ENCODE measurements at regions not wholly inside any gene's neighbourhood (a gene's known extent, or its start where the extent isn't known, plus 50 kb on each side); places are given as distances from the start of the nearest gene placed in this dataset.

DNA sequence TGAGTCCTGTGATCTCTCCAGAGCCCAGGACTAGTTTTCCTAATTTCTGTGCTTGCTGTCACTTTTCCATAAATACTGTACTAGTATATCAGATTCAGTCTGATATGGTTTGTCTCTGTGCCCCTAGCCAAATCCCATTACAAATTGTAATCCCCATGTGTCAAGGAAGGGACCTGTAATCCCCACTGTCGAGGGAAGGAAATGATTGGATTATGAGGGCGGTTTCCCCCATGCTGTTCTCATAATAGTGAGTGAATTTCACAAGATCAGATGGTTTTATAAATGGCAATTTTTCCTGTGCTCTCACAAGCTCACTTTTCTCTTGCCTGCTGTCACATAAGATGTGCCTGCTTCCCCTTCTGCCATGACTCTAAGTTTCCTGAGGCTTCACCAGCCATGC, 54.8 kb upstream of the IFRD1 start:
- no peaks in the 10 kb centered on the region for H3K27me3 Mint-ChIP-seq
- no peak overlapping the region for H3K4me3 Mint-ChIP-seq
- no peak overlapping the region for H3K27ac Mint-ChIP-seq

DNA sequence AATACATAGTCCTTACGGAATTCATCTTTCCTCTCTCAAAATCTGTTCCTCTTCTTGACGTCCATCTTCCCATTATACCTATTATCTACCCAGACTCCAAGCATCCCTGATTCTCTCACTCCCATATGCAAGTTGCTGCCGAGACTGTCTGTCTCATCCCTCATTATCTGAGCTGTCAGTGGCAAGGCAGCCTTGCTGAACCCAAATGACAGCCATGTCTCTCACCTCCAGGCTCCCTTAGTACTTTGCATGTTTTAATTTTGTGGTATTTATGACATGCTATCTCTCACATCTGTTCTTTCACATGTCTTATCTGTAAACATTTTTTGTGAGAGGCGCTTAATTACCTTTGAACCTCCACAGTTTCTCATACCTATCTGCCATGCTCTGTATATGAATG, 54.4 kb upstream of the IFRD1 start:
- H3K9me3 Mint-ChIP-seq (ENCODE audit: low read depth): no peaks in the 10 kb centered on the region

More for the DNA sequence above, 54.8 kb upstream of the IFRD1 start:
- H3K9me3 Mint-ChIP-seq (ENCODE audit: low read depth): no peaks in the 10 kb centered on the region
- peaks cover 22% of the 10 kb centered on the region for H3K4me1 Mint-ChIP-seq (ENCODE audit: low read depth)
- no peaks in the 10 kb centered on the region for H3K36me3 Mint-ChIP-seq

DNA sequence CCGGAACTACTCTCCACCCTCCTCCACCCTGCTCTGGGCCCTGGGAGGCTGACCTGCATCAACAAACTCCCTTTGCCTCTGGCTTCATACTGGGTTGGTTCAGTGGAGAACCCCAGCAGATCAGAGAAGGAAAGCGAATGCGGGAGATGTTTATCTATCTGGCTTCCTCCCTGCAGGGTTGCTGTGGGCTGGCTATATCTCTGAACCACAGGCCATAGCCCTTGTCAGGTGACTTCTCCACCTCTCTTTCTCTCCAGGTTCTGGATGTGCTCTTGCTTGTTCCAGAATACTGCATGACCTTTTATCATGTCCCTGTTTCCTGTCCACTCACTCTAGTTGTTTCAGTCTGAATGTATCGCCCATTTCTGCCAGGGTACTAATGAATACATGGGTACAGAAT, 51.7 kb upstream of the IFRD1 start:
- Mint-ChIP-seq H3K4me1 (ENCODE audit: low read depth) (peaks cover 13% of the 10 kb centered on the region), H3K27ac (peak overlapping the region; percentile 36), H3K27me3 (peaks cover 1% of the 10 kb centered on the region), H3K9me3 (ENCODE audit: low read depth) (no peaks in the 10 kb centered on the region), H3K36me3 (no peaks in the 10 kb centered on the region), H3K4me3 (no peak overlapping the region)

More for the DNA sequence above, 54.4 kb upstream of the IFRD1 start:
- Mint-ChIP-seq H3K36me3 (no peaks in the 10 kb centered on the region), H3K27ac (no peak overlapping the region), H3K4me1 (ENCODE audit: low read depth) (peaks cover 22% of the 10 kb centered on the region), H3K27me3 (no peaks in the 10 kb centered on the region), H3K4me3 (no peak overlapping the region)

DNA sequence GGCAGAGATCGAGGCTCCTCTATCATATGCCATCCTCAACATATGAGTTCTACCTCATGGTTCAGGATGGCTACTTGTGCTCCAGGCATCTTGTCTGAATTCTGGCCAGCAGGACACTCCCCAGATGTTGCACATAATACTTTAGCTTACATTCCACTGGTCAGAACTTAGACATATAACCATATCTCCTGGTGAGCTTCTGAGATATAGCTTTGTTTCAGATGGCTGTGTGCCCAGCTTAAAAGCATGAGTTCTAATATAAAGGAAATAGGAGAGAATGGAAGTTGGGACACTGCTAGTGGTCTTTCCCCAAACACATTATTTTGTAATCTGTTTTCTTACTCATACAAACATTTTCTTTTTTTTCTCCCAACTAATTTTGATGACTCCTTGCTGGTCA, 50.8 kb upstream of the IFRD1 start:
- H3K36me3 Mint-ChIP-seq: no peaks in the 10 kb centered on the region
- H3K9me3 Mint-ChIP-seq (ENCODE audit: low read depth): no peaks in the 10 kb centered on the region
- no peak overlapping the region for H3K4me3 Mint-ChIP-seq
- peaks cover 13% of the 10 kb centered on the region for H3K4me1 Mint-ChIP-seq (ENCODE audit: low read depth)
- H3K27me3 Mint-ChIP-seq: peaks cover 1% of the 10 kb centered on the region
- no peak overlapping the region for H3K27ac Mint-ChIP-seq

DNA sequence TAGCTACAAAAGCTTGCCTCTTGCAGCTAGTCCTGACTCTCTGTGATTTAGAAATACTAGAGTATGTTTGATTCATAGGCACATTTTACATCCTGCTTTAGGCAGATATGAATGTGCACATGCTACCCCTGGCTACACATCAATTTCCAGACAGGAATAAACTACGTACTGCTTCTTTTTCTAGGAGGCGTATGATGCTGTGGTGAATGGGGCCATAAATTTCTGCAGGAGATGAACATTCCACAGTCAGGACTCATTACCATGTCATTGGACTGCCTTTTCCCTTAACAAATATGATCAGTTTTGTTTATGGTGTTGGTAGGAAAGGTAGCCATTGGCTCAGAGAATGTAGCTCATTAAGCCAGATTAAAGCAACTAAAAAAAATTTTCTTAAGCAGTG, 50.1 kb upstream of the IFRD1 start:
- H3K27me3 Mint-ChIP-seq: peaks cover 1% of the 10 kb centered on the region
- no peak overlapping the region for H3K4me3 Mint-ChIP-seq
- H3K27ac Mint-ChIP-seq: no peak overlapping the region
- H3K36me3 Mint-ChIP-seq: no peaks in the 10 kb centered on the region
- peaks cover 13% of the 10 kb centered on the region for H3K4me1 Mint-ChIP-seq (ENCODE audit: low read depth)
- no peaks in the 10 kb centered on the region for H3K9me3 Mint-ChIP-seq (ENCODE audit: low read depth)

Measured in activated naive CD8-positive, alpha-beta T cell (primary cell).